H1 (cell line): ENCODE measurements at regions not wholly inside any gene's neighbourhood (a gene's known extent, or its start where the extent isn't known, plus 50 kb on each side); places are given as distances from the start of the nearest gene placed in this dataset.

Source experiments
- CTCF ChIA-PET: fragments of 300-600 bp; sonication (Branson Sonifier 250); formaldehyde crosslinking; loops from one replicate; lab custom pipeline; 2021; ENCODE audit not compliant: partially characterized antibody; lab: Charles Lee
- POLR2A ChIA-PET: fragments of 300-600 bp; sonication (Branson Sonifier 250); formaldehyde crosslinking; loops from one replicate; lab custom pipeline; 2021; ENCODE audit warnings: inconsistent platforms; ENCODE audit not compliant: partially characterized antibody; lab: Charles Lee
- DNase-seq, 2 experiments: peaks; one replicate each; pipeline versions ENCODE4 v3.0.0 to v3.0.0-alpha.2; 2010 to 2022; ENCODE audit warnings: low spot score in 2 of 2, low read depth in 1 of 2, mixed read lengths in 1 of 2
- FAIRE-seq: peaks from 2 replicates; lab custom pipeline; 2011; peaks lifted over from hg19 to GRCh38; lab: Jason Lieb, UNC
- H2AFZ ChIP-seq: 2 replicates; pipeline ENCODE4 v1.8.1; 2012; ENCODE audit warnings: low read length, inconsistent platforms
- H2AK5ac ChIP-seq: 2 replicates; pipeline ENCODE4 v1.6.1; 2013; ENCODE audit warnings: low read depth, low read length
- H2BK120ac ChIP-seq: replicated peaks from 2 replicates; pipeline ENCODE3; 2013; ENCODE audit warnings: low read depth, low read length, inconsistent platforms
- H2BK12ac ChIP-seq: 2 replicates; pipeline ENCODE4 v1.6.1; 2013; ENCODE audit warnings: low read depth, low read length
- H2BK15ac ChIP-seq: 2 replicates; pipeline ENCODE4 v1.6.1; 2013; ENCODE audit warnings: low read length
- H2BK20ac ChIP-seq: 2 replicates; pipeline ENCODE4 v1.6.1; 2013; ENCODE audit warnings: low read length
- H2BK5ac ChIP-seq: 2 replicates; pipeline ENCODE4 v1.6.1; 2013; ENCODE audit warnings: low read depth, low read length
- H3K14ac ChIP-seq: 2 replicates; pipeline ENCODE4 v1.6.1; 2013; ENCODE audit warnings: inconsistent platforms; ENCODE audit not compliant: insufficient read length
- H3K18ac ChIP-seq: 2 replicates; pipeline ENCODE4 v1.6.1; 2013; ENCODE audit warnings: low read length; ENCODE audit errors: extremely low read depth
- H3K23ac ChIP-seq: 2 replicates; pipeline ENCODE4 v1.6.1; 2013; ENCODE audit warnings: inconsistent platforms; ENCODE audit not compliant: insufficient read length
- H3K23me2 ChIP-seq: 2 replicates; pipeline ENCODE4 v1.6.1; 2013; ENCODE audit warnings: low read depth, low read length
- H3K27ac ChIP-seq: 2 replicates; pipeline ENCODE4 v1.6.1; 2011; ENCODE audit warnings: low read depth, low read length, inconsistent platforms
- H3K27me3 ChIP-seq, 4 experiments: replicated peaks in 1 of 4; 1 replicate in 1 of 4; 2 replicates in 3 of 4; pipeline versions ENCODE4 v1.6.1 to v1.8.1; 2011 to 2013; ENCODE audit warnings: low read length in 3 of 4, mild to moderate bottlenecking in 3 of 4, inconsistent platforms in 2 of 4, mixed read lengths in 2 of 4, moderate library complexity in 1 of 4; ENCODE audit not compliant: control insufficient read depth in 3 of 4, insufficient read depth in 3 of 4; ENCODE audit errors: extremely low read depth in 1 of 4
- H3K36me3 ChIP-seq, 4 experiments: 2 replicates each; pipeline versions ENCODE4 v1.6.1 to v1.8.1; 2011 to 2013; ENCODE audit warnings: mild to moderate bottlenecking in 4 of 4, low read length in 3 of 4, moderate library complexity in 2 of 4, control low read depth in 1 of 4, inconsistent platforms in 1 of 4; ENCODE audit not compliant: insufficient read depth in 4 of 4, control insufficient read depth in 2 of 4
- H3K4ac ChIP-seq: replicated peaks from 2 replicates; pipeline ENCODE3; 2013; ENCODE audit warnings: low read length, low read depth, mixed read lengths, inconsistent platforms; ENCODE audit not compliant: insufficient read length
- H3K4me1 ChIP-seq, 4 experiments: replicated peaks in 1 of 4; 1 replicate in 1 of 4; 2 replicates in 3 of 4; pipeline versions ENCODE4 v1.6.1 to v1.8.1; 2011 to 2013; ENCODE audit warnings: low read length in 3 of 4, inconsistent platforms in 2 of 4, mixed read lengths in 1 of 4; ENCODE audit not compliant: insufficient read depth in 4 of 4, control insufficient read depth in 3 of 4
- H3K4me2 ChIP-seq, 2 experiments: 2 replicates each; pipeline versions ENCODE4 v1.6.1 to v1.8.1; 2011 to 2013; ENCODE audit warnings: low read depth in 2 of 2, low read length in 2 of 2, control low read depth in 1 of 2, inconsistent platforms in 1 of 2, mild to moderate bottlenecking in 1 of 2; ENCODE audit not compliant: insufficient read depth in 1 of 2
- H3K4me3 ChIP-seq, 4 experiments: fragments of 200-600, 300-600 bp in 1 of 4; sonication (generic), shearing (Covaris generic), sonication (Bioruptor Twin) in 1 of 4; 2 replicates each; pipeline versions ENCODE4 v1.5.1 to v1.8.1; 2011 to 2016; ENCODE audit warnings: low read length in 4 of 4, low read depth in 3 of 4, control low read depth in 2 of 4, inconsistent platforms in 2 of 4, mild to moderate bottlenecking in 2 of 4, mixed read lengths in 1 of 4, moderate library complexity in 1 of 4; ENCODE audit not compliant: insufficient read depth in 2 of 4; ENCODE audit errors: extremely low read depth in 1 of 4
- H3K56ac ChIP-seq: replicated peaks from 2 replicates; pipeline ENCODE3; 2013; ENCODE audit warnings: low read depth, mild to moderate bottlenecking, mixed read lengths, low read length, inconsistent platforms; ENCODE audit not compliant: insufficient read length
- H3K79me1 ChIP-seq: 2 replicates; pipeline ENCODE4 v1.6.1; 2013; ENCODE audit warnings: low read depth, low read length, control low read depth
- H3K79me2 ChIP-seq, 2 experiments: 2 replicates each; pipeline versions ENCODE4 v1.6.1 to v1.8.1; 2012 to 2013; ENCODE audit warnings: low read length in 2 of 2, mild to moderate bottlenecking in 2 of 2, inconsistent platforms in 1 of 2; ENCODE audit not compliant: insufficient read depth in 2 of 2, control insufficient read depth in 1 of 2
- H3K9ac ChIP-seq, 4 experiments: replicated peaks in 1 of 4; 1 replicate in 1 of 4; 2 replicates in 3 of 4; pipeline versions ENCODE4 v1.6.1 to v1.8.1; 2011 to 2013; ENCODE audit warnings: low read depth in 3 of 4, low read length in 3 of 4, control low read depth in 2 of 4, mild to moderate bottlenecking in 2 of 4, moderate library complexity in 2 of 4, inconsistent platforms in 1 of 4; ENCODE audit errors: extremely low read depth in 1 of 4
- H3K9me3 ChIP-seq, 2 experiments: 2 replicates each; pipeline versions ENCODE4 v1.6.1 to v1.8.1; 2012 to 2013; ENCODE audit warnings: mild to moderate bottlenecking in 2 of 2, moderate library complexity in 2 of 2, control low read depth in 1 of 2, inconsistent platforms in 1 of 2, low read depth in 1 of 2, low read length in 1 of 2, mixed read lengths in 1 of 2; ENCODE audit not compliant: insufficient read depth in 2 of 2
- H4K20me1 ChIP-seq, 2 experiments: replicated peaks in 1 of 2; 2 replicates each; pipeline versions ENCODE3 to v1.8.1; 2011 to 2013; ENCODE audit warnings: inconsistent platforms in 2 of 2, low read length in 2 of 2, mild to moderate bottlenecking in 1 of 2; ENCODE audit not compliant: insufficient read depth in 2 of 2, control insufficient read depth in 1 of 2
- H4K5ac ChIP-seq: 2 replicates; pipeline ENCODE4 v1.6.1; 2013; ENCODE audit warnings: low read length, low read depth, mixed read lengths, inconsistent platforms; ENCODE audit not compliant: insufficient read length
- H4K8ac ChIP-seq: 2 replicates; pipeline ENCODE4 v1.8.0; 2013; ENCODE audit warnings: mild to moderate bottlenecking, moderate library complexity, low read length, inconsistent platforms; ENCODE audit not compliant: insufficient read depth; ENCODE audit errors: extremely low read depth
- H4K91ac ChIP-seq: replicated peaks from 2 replicates; pipeline ENCODE3; 2013; ENCODE audit warnings: low read length, mixed read lengths, inconsistent platforms; ENCODE audit not compliant: insufficient read length
- BACH1 ChIP-seq: IDR thresholded peaks from 2 replicates; pipeline ENCODE4 v1.6.1; 2012; ENCODE audit warnings: low read length, improper control_type of control experiment
- EP300 ChIP-seq, 2 experiments: IDR thresholded peaks; 1 replicate in 1 of 2; 2 replicates in 1 of 2; pipeline ENCODE4 v1.6.1; 2011 to 2012; ENCODE audit warnings: low read depth in 2 of 2, low read length in 2 of 2, mild to moderate bottlenecking in 2 of 2, borderline replicate concordance in 1 of 2, inconsistent platforms in 1 of 2, moderate library complexity in 1 of 2
- KDM1A ChIP-seq: fragments of 200-600, 300-600 bp; sonication (generic); IDR thresholded peaks from 2 replicates; pipeline ENCODE4 v1.7.1; 2016; ENCODE audit warnings: mild to moderate bottlenecking, low read length, borderline replicate concordance
- NANOG ChIP-seq: IDR thresholded peaks from 2 replicates; pipeline ENCODE4 v1.6.1; 2011; ENCODE audit warnings: low read length, low read depth, mild to moderate bottlenecking, inconsistent platforms; ENCODE audit not compliant: insufficient read depth, poor library complexity, severe bottlenecking
- POU5F1 ChIP-seq: IDR thresholded peaks from 2 replicates; pipeline ENCODE4 v1.6.1; 2011; ENCODE audit warnings: low read depth, mild to moderate bottlenecking, low read length, moderate library complexity
- RBBP5 ChIP-seq: IDR thresholded peaks from 2 replicates; pipeline ENCODE4 v1.7.1; 2012; ENCODE audit warnings: low read depth, mild to moderate bottlenecking, inconsistent platforms, low read length, moderate library complexity, borderline replicate concordance
- RFX5 ChIP-seq: IDR thresholded peaks from 2 replicates; pipeline ENCODE4 v1.6.1; 2011; ENCODE audit warnings: low read depth, low read length, improper control_type of control experiment, borderline replicate concordance
- RNF2 ChIP-seq: fragments of 200-900, 300-1000 bp; sonication (generic); IDR thresholded peaks from 2 replicates; pipeline ENCODE4 v1.7.1; 2016; ENCODE audit warnings: borderline replicate concordance, low read depth, mild to moderate bottlenecking, antibody characterized with exemption, low read length; ENCODE audit not compliant: poor library complexity, severe bottlenecking; ENCODE audit errors: missing control alignments
- YY1 ChIP-seq: IDR thresholded peaks from 2 replicates; pipeline ENCODE4 v1.6.1; 2011; ENCODE audit warnings: low read depth, mild to moderate bottlenecking, low read length
- WGBS, 2 experiments: shearing (Covaris generic) in 1 of 2; methylation state at CpG; one replicate each; pipeline versions ENCODE4 v1.1.6 to v1.1.7; 2013 to 2015; ENCODE audit warnings: low lambda C conversion rate in 2 of 2, mixed read lengths in 2 of 2, inconsistent platforms in 1 of 2, low coverage in 1 of 2, missing lambda C conversion rate in 1 of 2; ENCODE audit not compliant: insufficient replicate concordance in 2 of 2, insufficient coverage in 1 of 2, insufficient read length in 1 of 2; ENCODE audit errors: extremely low coverage in 1 of 2, missing lambda C conversion rate in 1 of 2; 5-methylcytosine and 5-hydroxymethylcytosine counted together
- TF ChIP-seq, protein P1 (sequence below): IDR thresholded peaks from 2 replicates; pipeline ENCODE4 v1.6.1; 2012; ENCODE audit warnings: low read length, inconsistent platforms

DNA sequence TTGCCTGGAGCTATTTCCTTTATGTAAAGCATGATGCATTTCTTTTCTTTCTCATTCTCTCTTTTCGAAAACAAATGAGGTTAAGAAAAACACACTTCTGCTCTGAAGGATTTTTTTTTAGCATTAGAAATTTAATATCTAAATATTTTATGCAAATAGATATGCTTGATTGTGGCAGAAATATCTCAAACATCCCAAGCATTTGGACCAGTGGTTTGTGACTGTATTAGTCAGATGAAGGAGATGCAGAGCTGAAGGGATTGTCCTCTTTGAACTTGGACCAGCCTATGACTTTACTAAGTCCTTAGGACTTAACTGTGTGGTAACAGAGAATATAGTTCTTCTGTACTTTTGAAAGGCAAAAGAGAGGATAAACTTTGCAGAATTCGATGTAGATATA lies 335.9 kb upstream of the NT5C1B start:
- H3K4ac ChIP-seq = no peak overlapping the region
- H3K9me3 ChIP-seq = peaks cover 3 to 9% of the 10 kb centered on the region in 2 experiments; a peak in 1 of 4 replicates
- FAIRE-seq = no peak
- no peaks in the 10 kb centered on the region for H3K79me2 ChIP-seq
- H3K23ac ChIP-seq = no peak overlapping the region
- no peak overlapping the region for H4K8ac ChIP-seq
- H2BK5ac ChIP-seq = no peak overlapping the region
- CTCF ChIA-PET = interaction anchor here (0.7 to 1.0 kb wide), 3 partner anchors 9 to 74 kb away, joined by 3 read pairs; no protein-coding TSS in a partner anchor
- no peak overlapping the region for H2BK20ac ChIP-seq
- no peak overlapping the region for H2BK15ac ChIP-seq
- peaks cover 0 to 5% (median 0%) of the 10 kb centered on the region in 4 experiments; a peak in 2 of 7 replicates for H3K4me1 ChIP-seq
- POLR2A ChIA-PET = no interaction called here
- no peak overlapping the region for H2BK120ac ChIP-seq
- H3K36me3 ChIP-seq = no peaks in the 10 kb centered on the region
- no peak overlapping the region for H3K18ac ChIP-seq
- DNase-seq = no peak
- H3K14ac ChIP-seq = no peak overlapping the region
- no peak overlapping the region for H4K91ac ChIP-seq
- H3K27me3 ChIP-seq = no peaks in the 10 kb centered on the region
- H3K79me1 ChIP-seq = no peaks in the 10 kb centered on the region
- no peak overlapping the region for H3K56ac ChIP-seq
- H3K27ac ChIP-seq = no peak overlapping the region
- no peaks in the 10 kb centered on the region for H3K23me2 ChIP-seq
- TF ChIP-seq EP300 (IDR thresholded peaks at IDR 0.05; ENCODE audit: borderline replicate concordance in 1 of 2, low read depth in 2 of 2, low read length in 2 of 2) (no peak), NANOG (no peak), RNF2 (no peak), POU5F1 (no peak), KDM1A (no peak), RBBP5 (no peak), YY1 (no peak), BACH1 (no peak), RFX5 (no peak)
- TF ChIP-seq, protein P1, sequence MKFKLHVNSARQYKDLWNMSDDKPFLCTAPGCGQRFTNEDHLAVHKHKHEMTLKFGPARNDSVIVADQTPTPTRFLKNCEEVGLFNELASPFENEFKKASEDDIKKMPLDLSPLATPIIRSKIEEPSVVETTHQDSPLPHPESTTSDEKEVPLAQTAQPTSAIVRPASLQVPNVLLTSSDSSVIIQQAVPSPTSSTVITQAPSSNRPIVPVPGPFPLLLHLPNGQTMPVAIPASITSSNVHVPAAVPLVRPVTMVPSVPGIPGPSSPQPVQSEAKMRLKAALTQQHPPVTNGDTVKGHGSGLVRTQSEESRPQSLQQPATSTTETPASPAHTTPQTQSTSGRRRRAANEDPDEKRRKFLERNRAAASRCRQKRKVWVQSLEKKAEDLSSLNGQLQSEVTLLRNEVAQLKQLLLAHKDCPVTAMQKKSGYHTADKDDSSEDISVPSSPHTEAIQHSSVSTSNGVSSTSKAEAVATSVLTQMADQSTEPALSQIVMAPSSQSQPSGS = no peak
- H3K4me2 ChIP-seq = no peak overlapping the region
- H2AFZ ChIP-seq = no peak overlapping the region
- H3K4me3 ChIP-seq = no peak overlapping the region
- no peak overlapping the region for H3K9ac ChIP-seq
- H2BK12ac ChIP-seq = no peak overlapping the region
- peaks cover 0 to 2% of the 10 kb centered on the region in 2 experiments for H4K20me1 ChIP-seq
- WGBS, 2 experiments = 88% methylated on average over 2 of the region's 2 CpGs; no CpG with 5 or more reads in 1 of the 2 experiments
- H2AK5ac ChIP-seq = no peak overlapping the region
- H4K5ac ChIP-seq = no peak overlapping the region
